ENCODE measurements at regions not wholly inside any gene's neighbourhood (a gene's known extent, or its start where the extent isn't known, plus 50 kb on each side); places are given as distances from the start of the nearest gene placed in this dataset. TPM values are rescaled to one million over a fixed set of nuclear protein-coding genes. Genes with fewer than 3 reads are reported as not detected.

DNA sequence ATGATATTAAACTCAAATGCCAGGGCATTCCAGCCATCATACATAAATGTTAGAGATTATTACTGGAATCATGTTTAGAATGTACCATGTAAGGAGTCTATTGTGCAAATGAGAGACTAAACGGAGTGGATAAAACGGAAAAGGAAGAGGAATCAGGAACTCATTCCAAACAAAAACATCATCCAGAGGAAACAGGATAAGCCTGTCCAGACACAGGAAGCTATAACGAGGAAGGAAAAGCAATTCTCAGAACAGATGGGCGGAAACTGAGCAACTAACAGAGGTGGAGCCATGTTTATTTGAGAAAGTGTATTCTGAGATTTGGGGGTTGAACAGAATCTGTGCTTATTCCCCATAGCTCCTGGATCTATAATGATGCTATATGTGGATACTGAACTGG, 52.3 kb upstream of the TRIM24 start:
- no peaks in the 10 kb centered on the region for H4K20me1 ChIP-seq (ENCODE audit: control insufficient read depth, insufficient read depth, low read length, poor library complexity, severe bottlenecking)
- intact Hi-C loops (cut with micrococcal nuclease): no loop called here
- CTCF ChIA-PET: interaction anchor here (0.6 kb wide), 1 partner anchor 212 kb away, joined by 3 read pairs; no protein-coding TSS in a partner anchor
- no peak overlapping the region for H3K4me2 ChIP-seq (replicated peaks; ENCODE audit: low read depth, low read length, poor library complexity, severe bottlenecking)
- no peak overlapping the region for H3K27ac ChIP-seq (ENCODE audit: low read length in 2 of 2)
- no peak overlapping the region for H3K4me3 ChIP-seq (ENCODE audit: control extremely low read depth in 1 of 5, extremely low read depth in 1 of 5, insufficient read depth in 1 of 5, low read depth in 2 of 5, low read length in 4 of 5)
- H3K9me3 Mint-ChIP-seq (ENCODE audit: insufficient read depth): no peaks in the 10 kb centered on the region
- no peak overlapping the region for H3K4me3 Mint-ChIP-seq
- POLR2A ChIA-PET: no interaction called here
- no peak overlapping the region for H3K9ac ChIP-seq (ENCODE audit: low read length)
- H3K4me1 ChIP-seq (ENCODE audit: control insufficient read depth in 2 of 2, insufficient read depth in 2 of 2, low read length in 2 of 2): no peaks in the 10 kb centered on the region
- WGBS (ENCODE audit: insufficient coverage): 80% methylated on average over 1 of the region's 4 CpGs
- H3K79me2 ChIP-seq (ENCODE audit: control insufficient read depth, insufficient read depth, low read length): no peaks in the 10 kb centered on the region
- H3K9me3 ChIP-seq (ENCODE audit: control extremely low read depth in 1 of 3, control insufficient read depth in 2 of 3, insufficient read depth in 1 of 3, low read length in 2 of 3): no peaks in the 10 kb centered on the region
- ATAC-seq (ENCODE audit: low read depth) (no peak), DNase-seq (no peak)
- H3K27me3 Mint-ChIP-seq: peaks cover 5% of the 10 kb centered on the region
- H3K27me3 ChIP-seq (replicated peaks in 1 of 4; ENCODE audit: control extremely low read depth in 1 of 4, control insufficient read depth in 3 of 4, insufficient read depth in 4 of 4, low read length in 3 of 4): no peaks in the 10 kb centered on the region
- H2AFZ ChIP-seq (ENCODE audit: insufficient read depth, low read depth, low read length, poor library complexity, severe bottlenecking): no peak overlapping the region
- H3K36me3 ChIP-seq (replicated peaks in 1 of 2; ENCODE audit: control extremely low read depth in 1 of 2, control insufficient read depth in 1 of 2, extremely low read depth in 1 of 2, insufficient read depth in 2 of 2, low read length in 1 of 2): no peaks in the 10 kb centered on the region
- no peaks in the 10 kb centered on the region for H3K4me1 Mint-ChIP-seq
- no peak overlapping the region for H3K27ac Mint-ChIP-seq
- TF ChIP-seq, protein P1, sequence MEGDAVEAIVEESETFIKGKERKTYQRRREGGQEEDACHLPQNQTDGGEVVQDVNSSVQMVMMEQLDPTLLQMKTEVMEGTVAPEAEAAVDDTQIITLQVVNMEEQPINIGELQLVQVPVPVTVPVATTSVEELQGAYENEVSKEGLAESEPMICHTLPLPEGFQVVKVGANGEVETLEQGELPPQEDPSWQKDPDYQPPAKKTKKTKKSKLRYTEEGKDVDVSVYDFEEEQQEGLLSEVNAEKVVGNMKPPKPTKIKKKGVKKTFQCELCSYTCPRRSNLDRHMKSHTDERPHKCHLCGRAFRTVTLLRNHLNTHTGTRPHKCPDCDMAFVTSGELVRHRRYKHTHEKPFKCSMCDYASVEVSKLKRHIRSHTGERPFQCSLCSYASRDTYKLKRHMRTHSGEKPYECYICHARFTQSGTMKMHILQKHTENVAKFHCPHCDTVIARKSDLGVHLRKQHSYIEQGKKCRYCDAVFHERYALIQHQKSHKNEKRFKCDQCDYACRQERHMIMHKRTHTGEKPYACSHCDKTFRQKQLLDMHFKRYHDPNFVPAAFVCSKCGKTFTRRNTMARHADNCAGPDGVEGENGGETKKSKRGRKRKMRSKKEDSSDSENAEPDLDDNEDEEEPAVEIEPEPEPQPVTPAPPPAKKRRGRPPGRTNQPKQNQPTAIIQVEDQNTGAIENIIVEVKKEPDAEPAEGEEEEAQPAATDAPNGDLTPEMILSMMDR (IDR thresholded peaks at IDR 0.05): no peak
- TF ChIP-seq EZH2 (IDR thresholded peaks at IDR 0.05; ENCODE audit: borderline replicate concordance, insufficient read depth, low read depth, low read length, poor library complexity, severe bottlenecking): no peak

Small RNA genes in the stretch of these regions (small RNA-seq; reads per million reads assigned to genes)
- gene RF00019 (ENCODE audit: insufficient read length, low read depth, low replicate concordance) (not detected), gene RF00432 (ENCODE audit: insufficient read length, low read depth, low replicate concordance) (not detected)
